ENCODE measurements at regions not wholly inside any gene's neighbourhood (a gene's known extent, or its start where the extent isn't known, plus 50 kb on each side); places are given as distances from the start of the nearest gene placed in this dataset.
A peak's percentile ranks its signal among the peaks of the same experiment; 100 is the strongest.

DNA sequence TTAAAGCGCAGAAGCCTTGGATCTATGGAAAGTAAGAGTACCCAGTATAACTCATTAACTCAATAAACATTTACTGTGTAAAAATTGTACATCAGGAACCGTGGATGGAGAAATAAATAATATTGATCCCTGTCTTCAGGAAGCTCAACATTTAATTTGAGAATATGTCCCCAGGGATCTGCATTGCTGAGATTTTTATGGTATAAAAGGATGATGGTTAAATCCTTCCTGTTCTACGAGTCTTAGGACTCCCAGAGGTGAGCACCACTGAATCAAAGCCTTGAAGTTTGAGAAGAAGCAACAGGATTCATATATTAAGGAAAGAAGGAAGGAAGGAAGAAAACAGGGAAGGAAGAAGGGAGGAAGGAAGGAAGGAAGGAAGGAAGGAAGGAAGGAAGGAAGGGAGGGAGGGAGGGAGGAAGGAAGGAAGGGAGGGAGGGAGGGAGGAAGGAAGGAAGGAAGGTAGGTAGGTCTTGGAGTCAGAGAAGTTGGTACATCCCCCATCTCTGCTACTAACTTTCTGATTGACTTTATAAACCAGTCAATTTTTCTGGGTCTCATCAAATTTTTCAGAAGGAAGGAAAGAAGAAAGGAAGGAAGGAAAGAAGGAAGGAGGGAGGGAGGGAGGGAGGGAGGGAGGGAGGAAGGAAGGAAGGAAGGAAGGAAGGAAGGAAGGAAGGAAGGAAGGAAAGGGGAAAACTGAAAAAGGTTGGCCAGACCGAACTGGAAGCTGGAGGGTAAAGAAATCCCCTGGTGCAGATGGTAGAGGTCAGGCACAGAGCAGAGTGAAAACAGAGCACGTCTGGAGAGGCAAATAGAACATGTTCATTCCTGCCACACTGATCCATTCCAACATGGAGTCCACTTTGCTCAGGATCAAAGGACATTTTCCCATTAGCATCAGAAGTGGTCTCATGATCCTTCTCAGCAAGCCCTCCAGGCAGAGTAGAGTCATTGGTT is 422.2 kb upstream of the CDH11 start:
- no peak for DNase-seq (ENCODE audit: low spot score)

DNA sequence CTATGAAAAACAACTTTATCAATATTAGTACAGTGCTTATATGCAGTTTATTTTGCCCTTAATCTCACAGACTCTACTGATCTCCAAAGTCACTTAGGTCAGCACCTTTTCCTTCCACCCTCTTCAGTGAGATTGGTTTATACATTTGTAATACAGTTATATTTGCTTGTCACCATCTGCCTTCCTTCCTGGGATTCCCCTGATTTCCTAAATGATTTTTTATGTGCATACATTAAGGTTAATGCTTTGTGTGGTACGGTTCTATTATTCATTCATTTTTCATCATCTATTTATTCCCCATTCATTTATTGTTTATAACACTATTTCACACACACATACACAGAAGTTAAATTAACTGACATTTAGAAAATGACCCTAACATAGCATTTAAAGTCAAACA is 419.8 kb upstream of the CDH11 start:
- no peak for DNase-seq (ENCODE audit: low spot score)

DNA sequence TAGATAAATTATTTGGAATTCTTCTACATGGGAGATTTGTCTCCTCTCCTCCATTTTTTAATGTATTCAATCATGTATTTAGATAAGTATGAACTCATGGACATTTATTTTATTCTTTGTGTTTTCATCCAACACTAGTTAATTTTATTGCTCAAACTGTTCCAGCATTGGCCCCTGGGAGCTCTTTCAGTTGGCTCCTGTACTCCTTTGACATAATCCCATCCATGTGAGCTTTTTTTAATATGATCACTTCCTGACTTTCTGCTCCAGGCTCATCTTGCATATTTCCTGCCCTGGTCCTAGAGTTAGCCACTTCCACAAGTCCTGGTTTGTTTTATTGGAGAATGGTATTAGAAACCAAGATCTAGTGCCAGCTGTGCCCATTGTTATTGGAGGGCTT is 419.0 kb upstream of the CDH11 start:
- no peak for DNase-seq (ENCODE audit: low spot score)

GRCh38 chr16:65538976-65539375 is 417.1 kb upstream of the CDH11 start:
- DNase-seq (ENCODE audit: low spot score): no peak

DNA sequence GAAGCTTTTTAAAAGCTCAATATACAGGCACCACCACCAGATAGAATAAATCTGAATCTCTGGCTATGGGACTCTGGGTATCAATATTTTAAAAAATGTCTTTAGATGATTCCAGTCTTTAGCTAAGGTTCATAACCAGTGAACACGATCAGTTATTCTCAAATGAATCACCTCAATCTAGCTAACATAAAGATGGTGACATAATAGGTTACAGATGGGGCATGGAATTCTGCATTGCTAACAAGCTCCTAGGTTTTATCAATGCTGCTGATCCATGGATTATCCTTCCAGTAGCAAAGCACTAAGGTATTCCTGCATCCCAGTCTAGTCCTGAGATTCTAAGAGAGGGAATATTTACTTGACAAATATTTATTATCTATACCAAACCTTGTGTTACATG is 415.5 kb upstream of the CDH11 start:
- DNase-seq (ENCODE audit: low spot score): no peak

DNA sequence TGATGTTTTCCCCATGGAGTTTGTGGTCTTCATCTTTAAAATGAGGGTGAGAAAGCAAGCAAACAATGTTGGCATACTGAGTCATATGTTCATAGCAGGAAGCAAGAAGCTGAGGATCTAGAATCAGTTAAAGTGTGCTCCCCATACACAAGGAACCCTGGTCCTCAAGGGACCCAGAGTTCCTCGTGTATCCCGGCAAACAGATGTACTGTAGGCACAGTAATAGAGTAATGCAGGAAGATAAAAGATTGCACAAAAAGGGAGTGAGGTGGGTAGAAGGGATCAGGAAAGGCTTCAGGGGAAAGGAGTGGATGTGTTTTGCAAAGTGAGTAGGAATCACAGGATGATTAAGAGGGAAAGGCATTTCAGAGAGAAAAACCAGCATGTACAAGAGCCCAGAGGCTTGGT is 412.3 kb upstream of the CDH11 start:
- DNase-seq (ENCODE audit: low spot score): peak; percentile 38

GRCh38 chr16:65532846-65533245 is 411.0 kb upstream of the CDH11 start:
- no peak for DNase-seq (ENCODE audit: low spot score)

DNA sequence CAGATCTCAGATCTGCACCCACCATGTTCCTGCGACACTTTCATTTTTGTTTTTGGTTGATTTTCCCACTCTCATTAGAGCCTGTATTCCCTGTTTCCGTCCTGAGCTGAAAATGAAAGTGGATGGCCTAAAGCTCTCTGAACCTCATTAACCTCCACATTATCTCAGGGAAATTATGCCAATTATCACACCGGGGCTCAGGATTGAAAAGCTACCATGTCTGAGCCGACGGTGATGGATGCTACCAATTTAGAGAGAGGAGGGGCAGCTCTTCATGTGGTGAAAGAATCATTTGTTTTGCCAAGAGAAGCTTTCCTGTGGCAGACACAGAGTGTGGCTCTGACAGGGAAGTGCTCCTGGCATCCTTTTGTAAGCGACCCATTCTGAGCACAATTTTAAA is 410.4 kb upstream of the CDH11 start:
- no peak for DNase-seq (ENCODE audit: low spot score)

DNA sequence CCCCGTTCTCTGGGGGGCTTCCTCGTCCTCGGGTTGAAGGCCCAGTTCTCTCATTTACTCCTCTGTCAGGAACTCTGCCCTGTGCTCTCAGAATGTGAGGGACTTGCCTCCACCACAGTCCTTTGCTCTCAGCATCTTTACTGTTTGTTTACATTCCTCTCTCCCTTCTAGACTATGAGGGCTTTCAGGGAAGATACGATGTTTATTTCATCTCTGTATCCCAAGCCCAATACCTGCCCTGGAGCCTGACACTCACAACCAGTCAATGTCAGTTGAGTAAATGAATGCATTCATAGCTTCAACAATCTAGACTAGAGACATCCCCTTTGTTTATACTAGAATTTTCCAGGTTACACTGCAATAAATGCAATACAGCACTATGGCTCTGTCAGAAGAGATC is 409.6 kb upstream of the CDH11 start:
- no peak for DNase-seq (ENCODE audit: low spot score)

GRCh38 chr16:65525707-65526106 is 403.8 kb upstream of the CDH11 start:
- no peak for DNase-seq (ENCODE audit: low spot score)

DNA sequence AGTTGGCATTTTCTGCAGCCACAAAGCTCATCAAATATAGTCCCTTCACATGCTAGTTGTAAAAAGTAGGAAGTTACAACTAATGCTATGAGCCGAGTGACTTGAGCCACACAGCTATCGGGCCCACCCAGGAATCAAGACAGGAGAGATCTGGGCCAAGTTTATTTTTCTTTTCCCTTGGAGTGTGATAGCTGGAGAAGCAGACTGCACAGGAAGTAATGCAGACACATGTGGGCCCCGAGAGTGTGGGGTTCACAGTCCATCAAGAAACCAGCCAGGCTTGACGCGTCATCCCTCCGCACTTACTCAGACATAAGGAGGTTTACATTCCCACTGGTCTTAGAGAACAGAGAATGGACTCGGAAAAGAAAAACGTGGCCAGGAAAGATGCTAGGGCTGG is 403.1 kb upstream of the CDH11 start:
- DNase-seq (ENCODE audit: low spot score): peak; percentile 83

GRCh38 chr16:65524231-65524630 is 402.4 kb upstream of the CDH11 start:
- DNase-seq (ENCODE audit: low spot score): no peak

DNA sequence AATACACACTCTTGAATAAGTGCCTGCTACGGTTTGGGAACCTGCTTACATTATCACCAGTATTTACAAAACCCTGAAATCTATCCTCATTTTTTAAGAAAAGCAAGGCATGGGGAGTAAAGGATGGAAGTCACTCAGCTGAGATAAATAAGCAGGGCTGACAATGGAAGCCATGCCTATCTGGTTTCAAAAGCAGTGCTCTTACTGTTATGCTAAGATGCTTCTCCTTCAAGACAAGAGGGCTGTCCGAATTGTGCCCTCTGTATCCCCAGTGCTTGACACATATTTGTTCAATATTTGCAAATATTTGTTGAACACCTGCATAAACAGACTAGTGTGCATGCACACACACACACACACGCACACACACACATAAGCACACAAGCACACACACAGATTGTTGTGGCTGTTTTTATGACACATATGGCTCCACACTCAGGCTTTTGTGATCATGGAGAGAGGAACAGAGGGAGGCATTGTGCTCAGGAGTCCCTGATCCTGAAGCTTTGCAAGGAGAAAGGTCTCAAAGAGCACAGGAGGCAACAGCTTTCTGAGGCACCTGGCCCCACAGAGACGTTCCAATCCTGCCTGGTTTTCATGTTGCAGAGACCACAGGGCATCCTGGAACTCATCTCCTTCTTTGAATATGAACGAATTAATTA is 401.6 kb upstream of the CDH11 start:
- no peak for DNase-seq (ENCODE audit: low spot score)

GRCh38 chr16:65522412-65522811 is 400.5 kb upstream of the CDH11 start:
- DNase-seq (ENCODE audit: low spot score): no peak

DNA sequence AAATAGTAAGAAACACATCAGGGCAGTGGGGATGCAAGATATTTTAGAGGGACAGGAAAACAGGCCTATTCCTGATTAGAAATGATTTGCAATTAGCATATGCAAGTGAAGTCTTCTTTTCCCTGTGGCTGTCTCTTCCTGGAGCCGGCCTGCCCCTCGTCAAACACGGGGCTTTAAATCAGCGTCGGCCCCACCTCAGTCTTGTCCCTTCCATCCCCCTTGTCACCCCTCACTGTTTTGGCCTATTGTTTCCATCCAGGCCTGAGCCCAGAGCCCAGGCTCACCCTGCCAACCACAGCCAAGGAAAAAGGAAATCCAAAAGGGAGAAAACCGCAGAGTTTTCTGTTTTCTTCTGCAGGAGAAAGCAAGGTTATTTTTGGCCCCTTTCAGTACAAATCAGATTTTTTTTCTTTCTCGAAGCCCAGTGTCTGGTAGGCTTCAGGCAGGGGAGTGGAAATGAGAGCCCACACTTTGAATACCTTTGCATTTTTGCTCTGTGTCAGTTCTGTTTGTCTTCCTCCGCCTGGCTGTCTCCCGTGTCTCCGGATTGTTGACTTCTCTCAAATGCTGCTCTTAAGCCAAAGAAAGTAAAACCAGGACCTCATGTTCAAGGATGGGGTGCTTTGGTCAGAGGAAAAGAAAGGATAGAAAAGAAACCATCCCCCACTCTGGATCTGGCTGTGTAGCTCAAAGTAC is 399.9 kb upstream of the CDH11 start:
- DNase-seq (ENCODE audit: low spot score): no peak

DNA sequence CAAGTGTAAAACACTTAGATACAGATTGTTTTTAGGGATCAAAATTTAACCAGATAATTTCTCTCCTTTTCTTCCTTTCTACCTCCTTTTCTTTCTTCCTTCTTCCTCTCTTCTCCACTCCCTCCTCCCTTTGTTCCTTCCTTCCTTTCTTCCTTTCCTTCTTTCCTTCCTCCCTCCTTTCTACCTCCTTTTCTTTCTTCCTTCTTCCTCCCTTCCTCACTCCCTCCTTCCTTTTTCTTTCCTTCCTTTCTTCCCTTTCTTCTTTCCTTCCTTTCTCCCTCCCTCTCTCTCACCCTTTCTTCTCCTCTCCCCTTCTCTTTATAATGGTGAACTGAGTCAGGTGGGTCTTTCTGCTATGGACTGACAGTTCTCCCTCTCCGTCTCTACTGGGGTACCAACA is 397.5 kb upstream of the CDH11 start:
- DNase-seq (ENCODE audit: low spot score): no peak

DNA sequence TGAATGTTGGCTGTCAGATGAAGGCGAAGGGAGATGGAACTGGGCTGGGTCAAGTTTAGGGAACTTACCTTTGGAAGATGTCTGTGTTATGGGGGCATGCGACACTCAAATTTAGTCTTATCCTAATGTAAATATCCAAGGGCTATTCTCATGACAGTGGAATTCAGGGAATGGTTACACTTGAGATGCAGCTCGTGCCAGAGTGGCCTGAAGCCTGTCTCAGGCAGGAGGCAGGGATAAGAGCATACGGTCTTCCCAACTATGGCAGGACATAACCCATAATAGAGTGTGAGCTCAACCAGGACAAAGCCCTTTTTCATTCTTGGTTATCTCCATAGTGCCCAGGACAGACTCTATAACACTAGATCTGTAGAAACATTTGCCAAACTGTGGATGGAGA is 393.3 kb upstream of the CDH11 start:
- no peak for DNase-seq (ENCODE audit: low spot score)

DNA sequence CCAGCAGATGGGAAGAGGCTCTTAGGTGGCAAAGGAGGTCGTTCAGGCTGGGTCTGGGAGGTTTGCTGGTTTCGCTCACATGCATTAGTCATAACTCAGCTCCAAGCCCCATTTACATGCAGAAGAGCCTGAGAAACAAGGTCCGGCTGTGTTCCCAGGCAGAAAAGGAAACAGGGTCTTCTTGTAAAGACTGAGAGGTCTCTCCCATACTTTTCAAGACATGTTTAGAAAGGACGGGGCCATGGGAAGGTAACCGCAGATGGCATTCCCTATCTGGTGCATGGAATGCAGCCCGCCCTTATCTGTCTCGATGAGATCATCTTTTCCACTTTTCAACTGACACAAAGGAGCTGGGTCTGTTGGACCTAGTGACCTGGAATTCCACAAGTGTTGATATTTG is 389.0 kb upstream of the CDH11 start:
- peak; percentile 79 for DNase-seq (ENCODE audit: low spot score)

GRCh38 chr16:65510241-65510640 is 388.4 kb upstream of the CDH11 start:
- no peak for DNase-seq (ENCODE audit: low spot score)

DNA sequence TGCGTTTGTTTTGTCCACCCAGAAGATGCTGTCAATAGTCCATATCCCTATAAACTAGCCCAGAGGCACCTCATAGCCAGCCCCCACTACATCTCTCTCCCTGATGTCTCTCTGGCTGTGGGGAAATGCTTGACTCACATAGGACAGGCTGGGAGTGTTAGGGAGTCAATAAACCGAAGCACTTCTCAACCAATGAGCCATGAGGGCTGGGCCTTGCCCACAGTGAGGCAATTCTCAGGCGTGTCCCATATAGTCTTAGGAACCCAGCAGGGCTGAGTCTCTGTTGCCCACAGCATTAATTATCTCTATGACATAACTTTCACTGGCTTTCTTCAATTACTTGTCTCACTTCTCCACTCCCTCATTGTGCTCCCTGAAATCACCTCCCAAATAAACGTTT is 387.3 kb upstream of the CDH11 start:
- peak; percentile 23 for DNase-seq (ENCODE audit: low spot score)

GRCh38 chr16:65500919-65501318 is 379.1 kb upstream of the CDH11 start:
- no peak for DNase-seq (ENCODE audit: low spot score)

GRCh38 chr16:65500007-65500406 is 378.1 kb upstream of the CDH11 start:
- peak; percentile 12 for DNase-seq (ENCODE audit: low spot score)

GRCh38 chr16:65499566-65499965 is 377.7 kb upstream of the CDH11 start:
- no peak for DNase-seq (ENCODE audit: low spot score)
